NCI-H748 (cell line): ENCODE measurements at regions not wholly inside any gene's neighbourhood (a gene's known extent, or its start where the extent isn't known, plus 50 kb on each side); places are given as distances from the start of the nearest gene placed in this dataset.

Experiments
- DNase-seq: peaks from one replicate; lab custom pipeline; 2025; ENCODE audit not compliant: unreplicated experiment; lab: John Stamatoyannopoulos, UW

GRCh38 chr18:65017372-65017760 lies 733.4 kb upstream of the CDH7 start:
- no peak for DNase-seq

- no peak for DNase-seq
These were observed 734.0 kb upstream of the CDH7 start for GRCh38 chr18:65016631-65017371.

GRCh38 chr18:64994370-64994769 lies 756.4 kb upstream of the CDH7 start:
- DNase-seq, result peak; percentile 70

- DNase-seq, result no peak
These were observed 757.1 kb upstream of the CDH7 start for GRCh38 chr18:64993695-64994094.

GRCh38 chr18:64992654-64993053 lies 758.2 kb upstream of the CDH7 start:
- no peak for DNase-seq

GRCh38 chr18:64991102-64991501 lies 759.7 kb upstream of the CDH7 start:
- DNase-seq, result no peak

- DNase-seq, result no peak
These were observed 763.8 kb upstream of the CDH7 start for GRCh38 chr18:64986906-64987495.

GRCh38 chr18:64983497-64984238 lies 767.1 kb upstream of the CDH7 start:
- no peak for DNase-seq

- no peak for DNase-seq
These were observed 768.3 kb upstream of the CDH7 start for GRCh38 chr18:64982414-64983055.

GRCh38 chr18:64981915-64982314 lies 768.9 kb upstream of the CDH7 start:
- DNase-seq, result no peak

GRCh38 chr18:64979791-64980190 lies 771.0 kb upstream of the CDH7 start:
- DNase-seq, result no peak

GRCh38 chr18:64974391-64975125 lies 776.3 kb upstream of the CDH7 start:
- peak; percentile 55 for DNase-seq

- no peak for DNase-seq
These were observed 778.3 kb upstream of the CDH7 start for GRCh38 chr18:64972545-64972944.

- DNase-seq, result peak; percentile 82
These were observed 784.1 kb upstream of the CDH7 start for GRCh38 chr18:64966667-64967066.

GRCh38 chr18:64956465-64956864 lies 794.3 kb upstream of the CDH7 start:
- no peak for DNase-seq

- no peak for DNase-seq
These were observed 800.9 kb upstream of the CDH7 start for GRCh38 chr18:64949885-64950284.

GRCh38 chr18:64936671-64937070 lies 787.8 kb upstream of the LINC00305 start:
- DNase-seq, result peak; percentile 38

- DNase-seq, result no peak
These were observed 780.1 kb upstream of the LINC00305 start for GRCh38 chr18:64929036-64929435.

- DNase-seq, result peak; percentile 40
These were observed 771.2 kb upstream of the LINC00305 start for GRCh38 chr18:64919971-64920570.

GRCh38 chr18:64918851-64919250 lies 770.0 kb upstream of the LINC00305 start:
- DNase-seq, result no peak

- DNase-seq, result no peak
These were observed 744.5 kb upstream of the LINC00305 start for GRCh38 chr18:64893349-64893748.
